ENCODE measurements at regions not wholly inside any gene's neighbourhood (a gene's known extent, or its start where the extent isn't known, plus 50 kb on each side); places are given as distances from the start of the nearest gene placed in this dataset.

- no peak for TF ChIP-seq TAF1 (IDR thresholded peaks at IDR 0.05; ENCODE audit: low read depth, low read length)
- no peak for TF ChIP-seq POLR2A (IDR thresholded peaks at IDR 0.05; ENCODE audit: low read depth, low read length)
- TF ChIP-seq POLR2AphosphoS5 (IDR thresholded peaks at IDR 0.05; ENCODE audit: low read depth, low read length): no peak
- TF ChIP-seq SPI1 (IDR thresholded peaks at IDR 0.05; ENCODE audit: low read depth, low read length): no peak
- no peak for TF ChIP-seq PAX5 (IDR thresholded peaks at IDR 0.05; ENCODE audit: insufficient read depth, low read length, severe bottlenecking)
- TF ChIP-seq POU2F2 (IDR thresholded peaks at IDR 0.05; ENCODE audit: low read depth, low read length): no peak
Observed at GRCh38 chr11:89613911-89614310, 96.2 kb upstream of the TRIM77 start.
